Stomach (tissue), 8 donors: ENCODE measurements at regions not wholly inside any gene's neighbourhood (a gene's known extent, or its start where the extent isn't known, plus 50 kb on each side); places are given as distances from the start of the nearest gene placed in this dataset.

Experiments
- DNase-seq, 2 donors: peaks; one replicate each; pipeline versions ENCODE4 v3.0.0 to v3.0.0-alpha.2; 2013 to 2019
- H3K27ac ChIP-seq, 5 donors: fragments of 200-600 bp in 4 of 5; sonication (generic) in 4 of 5; one replicate each; pipeline ENCODE4 v1.5.1; 2013 to 2019; ENCODE audit warnings: mild to moderate bottlenecking in 1 of 5, moderate library complexity in 1 of 5
- H3K27me3 ChIP-seq, 3 donors: fragments of 200-600 bp; sonication (generic); one replicate each; pipeline ENCODE4 v1.5.1; 2017 to 2019; ENCODE audit warnings: mixed run types in 1 of 3
- H3K36me3 ChIP-seq, 4 donors: fragments of 200-600 bp; sonication (generic); 1 replicate in 3 of 4; 2 replicates in 1 of 4; pipeline ENCODE4 v1.5.1; 2016 to 2019
- H3K4me1 ChIP-seq, 4 donors: fragments of 200-600 bp; sonication (generic); one replicate each; pipeline ENCODE4 v1.5.1; 2016 to 2019
- H3K4me3 ChIP-seq, 4 donors: fragments of 200-600 bp; sonication (generic) in 3 of 4; one replicate each; pipeline ENCODE4 v1.5.1; 2016 to 2019; ENCODE audit warnings: mild to moderate bottlenecking in 1 of 4
- H3K9me3 ChIP-seq, 4 donors: fragments of 200-600 bp; sonication (generic); one replicate each; pipeline ENCODE4 v1.5.1; 2016 to 2019
- EP300 ChIP-seq: sonication (generic); formaldehyde crosslinking; IDR thresholded peaks from one replicate; pipeline ENCODE4 v1.6.1; 2017; ENCODE audit warnings: antibody characterized with exemption
- POLR2A ChIP-seq, 4 donors: fragments of 450-650 bp; IDR thresholded peaks; one replicate each; pipeline ENCODE4 v1.6.1; 2016; ENCODE audit warnings: antibody characterized with exemption in 4 of 4, control low read depth in 2 of 4, mild to moderate bottlenecking in 1 of 4, moderate library complexity in 1 of 4
- POLR2AphosphoS5 ChIP-seq, 3 donors: sonication (generic); formaldehyde crosslinking; IDR thresholded peaks; one replicate each; pipeline ENCODE4 v1.6.1; 2016; ENCODE audit warnings: antibody characterized with exemption in 3 of 3
- WGBS, 5 donors: extraction: QIAGEN DNeasy Blood & Tissue Kit in 3 of 5; methylation state at CpG; one replicate each; pipeline versions ENCODE4 v1.1.5 to v1.1.7; 2013 to 2018; 5-methylcytosine and 5-hydroxymethylcytosine counted together
- intact Hi-C: fragments of 100-400 bp; cut with DNase I; formaldehyde crosslinking; loops from one replicate; pipeline ENCODE4 v1.15.1; 2023; ENCODE audit warnings: low total_unique reads
- TF ChIP-seq, protein P1 (sequence below), 7 experiments: fragments of 450-650 bp in 4 of 7; fragments of 200-600 bp in 3 of 7; sonication (generic) in 3 of 7; IDR thresholded peaks; one replicate each; pipeline ENCODE4 v1.5.1; 2016 to 2019; ENCODE audit warnings: antibody characterized with exemption in 7 of 7, control low read depth in 2 of 7, mild to moderate bottlenecking in 1 of 7
- donor health status: healthy with polysubstance abuse.
- donor health status: Bipolar disorder and iron deficiency.
- donor health status: healthy.

DNA sequence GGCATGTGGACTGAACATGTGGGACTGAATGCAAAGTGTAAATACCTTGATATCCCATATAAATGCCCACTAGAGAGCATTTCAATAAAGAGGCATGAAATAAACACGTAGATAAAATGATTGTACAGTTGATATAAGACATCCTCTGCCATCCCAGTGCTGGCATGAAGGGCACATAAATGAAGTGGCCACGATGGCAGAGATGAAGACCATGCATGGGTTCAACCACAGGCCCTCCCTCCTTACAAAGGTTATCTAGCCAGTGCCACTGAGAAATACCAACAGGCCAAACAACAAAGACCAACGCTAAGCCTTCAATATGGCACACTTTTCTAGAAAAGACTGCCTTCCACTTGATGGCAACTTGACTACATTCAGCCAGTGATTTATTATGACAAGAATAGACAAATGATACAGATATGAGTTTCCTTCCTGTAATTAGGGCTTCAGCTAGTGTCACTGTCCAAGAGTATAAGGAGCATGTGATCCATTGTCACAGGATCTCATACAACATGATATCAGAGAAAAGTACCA is 493.9 kb upstream of the MAP2 start:
- WGBS, 5 donors = 75 to 84% (median 79%) methylated on average over 3 of the region's 3 CpGs
- no peak for DNase-seq
- Histone ChIP-seq H3K4me3 (no peak overlapping the region), H3K9me3 (no peaks in the 10 kb centered on the region), H3K4me1 (no peaks in the 10 kb centered on the region), H3K27me3 (no peaks in the 10 kb centered on the region), H3K27ac (no peak overlapping the region), H3K36me3 (no peaks in the 10 kb centered on the region)
- intact Hi-C loops = no loop called here
- TF ChIP-seq POLR2AphosphoS5 (IDR thresholded peaks at IDR 0.05) (no peak), EP300 (no peak), POLR2A (IDR thresholded peaks at IDR 0.05) (no peak)
- TF ChIP-seq, protein P1, sequence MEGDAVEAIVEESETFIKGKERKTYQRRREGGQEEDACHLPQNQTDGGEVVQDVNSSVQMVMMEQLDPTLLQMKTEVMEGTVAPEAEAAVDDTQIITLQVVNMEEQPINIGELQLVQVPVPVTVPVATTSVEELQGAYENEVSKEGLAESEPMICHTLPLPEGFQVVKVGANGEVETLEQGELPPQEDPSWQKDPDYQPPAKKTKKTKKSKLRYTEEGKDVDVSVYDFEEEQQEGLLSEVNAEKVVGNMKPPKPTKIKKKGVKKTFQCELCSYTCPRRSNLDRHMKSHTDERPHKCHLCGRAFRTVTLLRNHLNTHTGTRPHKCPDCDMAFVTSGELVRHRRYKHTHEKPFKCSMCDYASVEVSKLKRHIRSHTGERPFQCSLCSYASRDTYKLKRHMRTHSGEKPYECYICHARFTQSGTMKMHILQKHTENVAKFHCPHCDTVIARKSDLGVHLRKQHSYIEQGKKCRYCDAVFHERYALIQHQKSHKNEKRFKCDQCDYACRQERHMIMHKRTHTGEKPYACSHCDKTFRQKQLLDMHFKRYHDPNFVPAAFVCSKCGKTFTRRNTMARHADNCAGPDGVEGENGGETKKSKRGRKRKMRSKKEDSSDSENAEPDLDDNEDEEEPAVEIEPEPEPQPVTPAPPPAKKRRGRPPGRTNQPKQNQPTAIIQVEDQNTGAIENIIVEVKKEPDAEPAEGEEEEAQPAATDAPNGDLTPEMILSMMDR (IDR thresholded peaks at IDR 0.05) = no peak

DNA sequence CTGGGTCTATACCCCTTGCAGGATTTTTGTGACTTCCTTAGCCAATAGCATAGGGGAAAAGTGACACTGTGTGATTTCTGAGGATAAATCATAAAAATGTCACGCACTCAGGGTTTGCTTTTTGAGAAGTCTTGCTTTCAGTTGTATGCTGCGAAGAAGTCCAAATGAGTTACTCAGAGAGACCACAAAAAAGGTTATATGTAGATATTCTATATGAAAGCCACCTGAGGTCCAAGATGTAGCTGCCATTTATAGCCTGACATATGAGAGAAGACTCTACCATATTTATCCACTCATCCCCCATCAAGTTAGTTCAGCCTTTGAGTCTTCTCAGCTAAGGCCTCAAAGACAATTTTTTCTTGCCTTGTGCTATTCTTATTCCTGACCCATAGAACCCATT is 488.3 kb upstream of the MAP2 start:
- no peak overlapping the region for H3K27ac ChIP-seq
- WGBS, 5 donors = 88 to 96% (median 90%) methylated on average over 2 of the region's 2 CpGs
- no peak overlapping the region for H3K4me3 ChIP-seq
- H3K4me1 ChIP-seq = no peaks in the 10 kb centered on the region
- intact Hi-C loops = no loop called here
- H3K36me3 ChIP-seq = no peaks in the 10 kb centered on the region
- no peaks in the 10 kb centered on the region for H3K9me3 ChIP-seq
- TF ChIP-seq, protein P1 (IDR thresholded peaks at IDR 0.05) = no peak
- TF ChIP-seq EP300 (no peak), POLR2AphosphoS5 (IDR thresholded peaks at IDR 0.05) (no peak), POLR2A (IDR thresholded peaks at IDR 0.05) (no peak)
- DNase-seq = no peak
- H3K27me3 ChIP-seq = no peaks in the 10 kb centered on the region

DNA sequence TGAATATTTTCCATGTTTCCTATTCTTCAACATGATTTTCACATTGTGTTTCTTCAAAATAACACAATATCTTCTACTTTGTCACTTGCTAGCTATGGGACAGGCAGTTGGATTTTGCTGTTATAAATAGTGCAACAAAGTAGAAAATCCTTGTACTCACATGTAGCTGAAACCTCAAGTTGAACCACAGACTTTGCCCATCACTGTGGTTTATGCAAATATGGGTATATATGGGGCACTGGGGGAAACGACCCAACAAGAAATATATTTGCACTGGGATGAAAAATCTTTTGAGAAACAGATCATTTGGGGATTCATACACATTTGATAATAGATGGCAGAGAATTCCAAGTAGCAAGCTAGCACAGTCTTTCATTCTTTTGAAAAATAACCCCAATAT is 486.3 kb upstream of the MAP2 start:
- Histone ChIP-seq H3K4me1 (no peaks in the 10 kb centered on the region), H3K9me3 (no peaks in the 10 kb centered on the region), H3K36me3 (no peaks in the 10 kb centered on the region), H3K27ac (no peak overlapping the region), H3K4me3 (no peak overlapping the region), H3K27me3 (no peaks in the 10 kb centered on the region)
- TF ChIP-seq POLR2A (IDR thresholded peaks at IDR 0.05) (no peak), POLR2AphosphoS5 (IDR thresholded peaks at IDR 0.05) (no peak), EP300 (no peak)
- TF ChIP-seq, protein P1 (IDR thresholded peaks at IDR 0.05) = no peak
- intact Hi-C loops = no loop called here
- no peak for DNase-seq
- WGBS, 5 donors = 21 to 37% (median 32%) methylated on average over 1 of the region's 1 CpG

DNA sequence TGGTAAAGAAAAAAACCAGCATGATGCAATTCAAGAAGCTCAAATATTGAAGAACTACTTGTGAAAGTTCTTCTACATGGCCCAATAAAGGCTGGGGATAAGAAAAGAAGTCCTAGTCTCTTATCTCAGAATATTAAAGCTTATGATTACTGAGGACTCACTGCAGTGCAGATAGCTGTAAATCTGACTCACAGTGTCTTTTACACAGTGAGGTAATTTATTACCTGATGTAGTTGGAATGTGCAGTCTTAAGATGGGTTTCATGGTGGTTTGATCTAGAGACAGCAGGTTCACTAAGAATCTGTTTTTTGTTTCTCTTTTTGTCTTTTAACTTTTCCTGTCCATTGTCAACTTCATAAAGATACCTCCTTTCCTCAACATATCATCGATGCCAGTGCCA is 484.0 kb upstream of the MAP2 start:
- Histone ChIP-seq H3K27me3 (no peaks in the 10 kb centered on the region), H3K4me3 (no peak overlapping the region), H3K9me3 (no peaks in the 10 kb centered on the region), H3K36me3 (no peaks in the 10 kb centered on the region), H3K27ac (no peak overlapping the region), H3K4me1 (no peaks in the 10 kb centered on the region)
- intact Hi-C loops = no loop called here
- 84 to 96% (median 91%) methylated on average over 1 of the region's 1 CpG for WGBS, 5 donors
- DNase-seq = no peak
- TF ChIP-seq POLR2A (IDR thresholded peaks at IDR 0.05) = no peak
- no peak for TF ChIP-seq EP300
- TF ChIP-seq, protein P1 (IDR thresholded peaks at IDR 0.05) = no peak
- no peak for TF ChIP-seq POLR2AphosphoS5 (IDR thresholded peaks at IDR 0.05)
